ENCODE measurements at regions not wholly inside any gene's neighbourhood (a gene's known extent, or its start where the extent isn't known, plus 50 kb on each side); places are given as distances from the start of the nearest gene placed in this dataset.
"Not testable (repeated sequence)": the region's sequence is repeated elsewhere in the genome, so short reads cannot be mapped to it uniquely, and the experiment has no call there.

DNA sequence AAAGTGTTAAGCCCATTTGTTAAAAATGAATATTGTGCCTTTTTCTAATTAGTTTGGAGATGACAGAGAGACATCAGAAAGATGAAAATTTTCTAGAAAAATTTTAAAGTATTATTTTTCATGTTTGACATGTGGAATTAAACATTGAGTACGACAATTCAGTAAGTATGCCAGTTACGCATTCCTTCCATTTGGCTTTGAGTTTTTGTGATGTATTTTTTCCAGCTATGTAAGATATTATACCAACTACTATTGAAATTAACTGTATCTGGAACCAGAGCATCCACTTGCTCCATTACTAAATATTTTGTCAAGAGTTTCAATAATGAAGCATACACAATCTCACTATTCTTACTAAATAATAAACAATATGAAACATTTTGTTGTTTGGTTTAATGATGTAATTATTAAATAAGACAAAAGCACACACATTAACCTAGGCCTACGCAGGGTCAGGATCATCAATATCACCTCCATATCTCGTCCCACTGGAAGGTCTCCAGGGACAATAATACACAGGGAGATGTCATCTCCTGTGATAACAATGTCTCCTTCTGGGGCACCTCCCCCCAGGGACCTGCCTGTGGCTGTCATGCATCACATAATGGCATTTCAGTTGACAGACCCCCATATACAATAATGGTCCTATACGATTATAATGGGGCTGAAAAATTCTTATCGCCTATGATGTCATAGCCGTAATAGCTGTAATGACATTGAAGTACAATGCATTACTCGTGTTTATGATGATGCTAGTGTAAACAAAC, 274.1 kb downstream of the REEP3 start:
- H3K4me1 Mint-ChIP-seq (ENCODE audit: low read depth in 2 of 2), result peaks cover 0 to 6% of the 10 kb centered on the region in 2 donors
- no peak overlapping the region for H3K27ac Mint-ChIP-seq
- H3K27me3 Mint-ChIP-seq, result peaks cover 25 to 29% of the 10 kb centered on the region in 2 donors
- H3K9me3 Mint-ChIP-seq, result no peaks in the 10 kb centered on the region
- H3K36me3 Mint-ChIP-seq (ENCODE audit: insufficient read depth), result no peaks in the 10 kb centered on the region
- DNase-seq (no peak), ATAC-seq (replicated peaks) (no peak)
- no peak overlapping the region for H3K4me3 Mint-ChIP-seq

DNA sequence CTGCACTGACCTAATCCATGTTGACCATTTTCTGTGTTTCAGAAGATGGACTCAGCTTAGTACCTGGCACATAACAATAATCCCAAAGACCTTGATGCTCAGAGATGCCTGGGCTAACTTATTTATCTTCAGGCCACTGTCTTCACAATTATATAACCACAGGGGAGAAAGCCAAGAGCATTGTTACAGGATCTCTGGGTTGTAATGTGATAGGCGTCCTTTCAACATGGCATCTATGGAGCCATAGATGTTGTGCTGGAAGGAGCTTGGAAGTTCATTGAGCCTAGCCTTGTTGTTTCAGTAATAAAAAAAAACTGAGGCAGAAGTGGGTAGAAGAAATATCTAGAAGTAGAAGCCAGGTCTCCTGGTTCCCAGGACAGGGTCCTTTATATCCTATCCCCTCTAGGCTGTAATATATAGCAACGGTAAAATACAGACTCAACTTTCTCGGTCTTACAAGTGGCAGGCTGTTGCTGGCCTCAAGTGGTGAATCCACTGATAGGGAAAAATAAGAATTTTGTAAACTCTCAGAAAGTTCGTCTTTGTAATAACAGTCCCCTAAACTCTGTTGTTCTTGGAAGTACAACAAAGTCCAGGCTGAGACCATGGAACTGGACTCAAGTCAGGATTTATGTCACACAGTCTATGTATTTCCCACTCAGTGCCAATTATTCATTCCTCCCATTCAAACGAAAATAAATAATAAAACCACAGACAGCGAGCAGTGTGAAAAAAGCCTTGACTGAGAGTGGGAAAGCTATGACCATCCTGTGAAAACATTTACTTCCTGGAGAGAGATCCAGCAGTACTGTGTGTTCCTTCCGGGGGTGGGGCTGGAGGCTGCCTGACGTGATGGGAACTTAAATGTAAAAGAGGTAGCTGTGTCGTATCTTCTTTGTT, 277.6 kb downstream of the REEP3 start:
- peak overlapping the region in 1 of 2 donors; percentile 11 for H3K27ac Mint-ChIP-seq
- peaks cover 32% of the 10 kb centered on the region in 2 donors for H3K27me3 Mint-ChIP-seq
- no peaks in the 10 kb centered on the region for H3K36me3 Mint-ChIP-seq (ENCODE audit: insufficient read depth)
- ATAC-seq (replicated peaks) (no peak), DNase-seq (no peak)
- no peaks in the 10 kb centered on the region for H3K9me3 Mint-ChIP-seq
- peak overlapping the region in 1 of 2 donors; percentile 26 for H3K4me3 Mint-ChIP-seq
- peaks cover 0 to 6% of the 10 kb centered on the region in 2 donors for H3K4me1 Mint-ChIP-seq (ENCODE audit: low read depth in 2 of 2)

DNA sequence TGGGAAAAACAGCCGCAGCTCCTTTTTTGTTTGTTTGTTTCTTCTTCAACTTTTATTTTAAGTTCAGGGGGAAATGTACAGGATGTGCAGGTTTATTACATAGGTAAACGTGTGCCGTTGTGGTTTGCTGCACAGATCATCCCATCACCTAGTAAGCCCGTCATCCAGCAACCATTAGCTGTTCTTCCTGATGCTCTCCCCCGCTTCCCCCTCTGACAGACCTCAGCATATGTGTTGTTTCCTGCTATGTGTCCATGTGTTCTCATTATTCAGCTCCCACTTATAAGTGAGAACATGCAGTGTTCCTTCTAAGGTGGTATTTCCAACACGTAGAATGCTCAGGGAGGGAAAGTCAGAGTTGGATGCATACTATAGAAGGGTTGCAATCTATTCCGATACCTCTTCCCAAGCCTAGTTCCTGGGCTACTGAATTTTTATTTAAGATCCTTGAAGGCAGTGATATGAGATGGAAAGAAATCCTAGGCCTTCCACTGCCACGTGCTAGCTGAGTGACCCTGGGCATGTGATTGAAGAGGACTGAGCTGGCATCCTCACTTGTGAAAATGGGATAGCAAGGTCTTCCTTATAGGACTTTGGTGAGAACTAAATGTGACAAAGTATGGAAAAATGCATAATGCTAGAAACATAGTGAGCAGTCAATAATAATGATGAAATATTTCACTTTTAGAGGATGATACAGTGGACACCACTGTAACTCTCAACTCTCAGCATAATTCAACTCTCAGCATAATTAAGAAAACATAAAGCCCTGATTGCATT, 278.5 kb downstream of the REEP3 start:
- Mint-ChIP-seq H3K4me3 (peak overlapping the region in 1 of 2 donors; percentile 26), H3K9me3 (no peaks in the 10 kb centered on the region), H3K27ac (peak overlapping the region in 1 of 2 donors; percentile 11), H3K36me3 (ENCODE audit: insufficient read depth) (no peaks in the 10 kb centered on the region), H3K4me1 (ENCODE audit: low read depth in 2 of 2) (peaks cover 0 to 6% of the 10 kb centered on the region in 2 donors), H3K27me3 (peaks cover 25 to 32% of the 10 kb centered on the region in 2 donors)
- DNase-seq (no peak), ATAC-seq (replicated peaks) (no peak)

DNA sequence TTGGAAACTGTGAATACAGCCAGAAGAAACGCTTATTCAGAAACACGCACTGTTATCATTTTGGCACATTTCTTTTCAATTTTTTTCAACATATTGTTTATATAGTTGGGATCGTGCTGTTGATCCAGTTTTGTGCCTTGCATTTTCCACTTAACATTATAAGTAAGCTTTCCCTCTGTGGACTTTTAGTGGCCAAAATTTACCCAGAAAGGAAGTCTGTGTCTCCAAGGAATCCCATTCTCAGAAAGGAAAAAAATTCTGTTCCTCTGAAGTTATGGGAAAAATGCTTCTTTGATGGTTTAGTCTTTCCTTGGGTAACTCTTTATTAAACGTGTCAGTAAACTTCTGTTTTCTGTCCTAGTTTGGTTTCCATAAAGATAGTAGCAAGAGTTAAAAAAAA, 280.0 kb downstream of the REEP3 start:
- H3K4me1 Mint-ChIP-seq (ENCODE audit: low read depth in 2 of 2), result peaks cover 0 to 6% of the 10 kb centered on the region in 2 donors
- H3K36me3 Mint-ChIP-seq (ENCODE audit: insufficient read depth), result no peaks in the 10 kb centered on the region
- H3K4me3 Mint-ChIP-seq, result no peak overlapping the region
- no peak for ATAC-seq (replicated peaks)
- DNase-seq, result no peak
- H3K9me3 Mint-ChIP-seq, result peaks cover 0 to 4% of the 10 kb centered on the region in 2 donors
- peaks cover 30 to 32% of the 10 kb centered on the region in 2 donors for H3K27me3 Mint-ChIP-seq
- H3K27ac Mint-ChIP-seq, result no peak overlapping the region

DNA sequence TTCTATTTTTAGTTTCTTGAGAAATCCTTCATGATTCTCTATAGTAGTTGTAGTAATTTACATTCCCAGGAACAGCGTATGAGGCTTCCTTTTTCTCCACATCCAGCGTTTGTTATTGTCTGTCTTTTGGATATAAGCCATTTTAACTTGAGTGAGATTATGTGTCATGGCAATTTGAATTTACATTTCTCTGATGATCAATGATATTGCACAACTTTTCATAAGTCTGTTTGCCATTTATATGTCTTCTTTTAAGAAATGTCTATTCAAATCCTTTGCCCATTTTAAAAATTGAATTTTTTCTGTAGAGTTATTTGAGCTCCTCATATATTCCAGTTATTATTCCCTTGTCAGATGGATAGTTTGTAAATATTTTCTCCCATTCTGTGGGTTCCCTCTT, 285.1 kb downstream of the REEP3 start:
- Mint-ChIP-seq H3K36me3 (ENCODE audit: insufficient read depth) (no peaks in the 10 kb centered on the region), H3K27ac (no peak overlapping the region), H3K27me3 (peaks cover 6 to 20% of the 10 kb centered on the region in 2 donors), H3K9me3 (peaks cover 0 to 5% of the 10 kb centered on the region in 2 donors), H3K4me1 (ENCODE audit: low read depth in 2 of 2) (no peaks in the 10 kb centered on the region), H3K4me3 (no peak overlapping the region)
- ATAC-seq (replicated peaks) (no peak), DNase-seq (no peak)

DNA sequence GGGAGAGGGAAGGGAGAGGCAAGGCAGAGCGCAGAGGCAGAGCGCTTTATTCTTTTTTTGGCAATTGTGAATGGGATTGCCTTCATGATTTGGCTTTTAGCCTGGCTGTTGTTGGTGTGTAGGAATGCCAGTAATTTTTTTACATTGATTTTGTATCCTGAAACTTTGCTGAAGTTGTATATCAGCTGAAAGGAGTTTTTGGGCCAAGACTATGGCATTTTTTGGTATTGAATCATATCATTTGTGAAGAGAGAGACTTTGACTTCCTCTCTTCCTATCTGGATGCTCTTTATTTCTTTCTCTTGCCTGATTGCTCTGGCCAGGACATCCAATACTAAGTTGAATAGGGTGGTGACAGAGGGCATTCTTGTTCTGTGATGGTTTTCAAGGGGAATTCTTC, 291.3 kb downstream of the REEP3 start:
- no peak for ATAC-seq (replicated peaks)
- H3K4me3 Mint-ChIP-seq, result no peak overlapping the region
- H3K27me3 Mint-ChIP-seq, result peaks cover 19 to 21% of the 10 kb centered on the region in 2 donors
- no peaks in the 10 kb centered on the region for H3K36me3 Mint-ChIP-seq (ENCODE audit: insufficient read depth)
- H3K9me3 Mint-ChIP-seq, result no peaks in the 10 kb centered on the region
- no peak for DNase-seq
- H3K27ac Mint-ChIP-seq, result no peak overlapping the region
- no peaks in the 10 kb centered on the region for H3K4me1 Mint-ChIP-seq (ENCODE audit: low read depth in 2 of 2)

DNA sequence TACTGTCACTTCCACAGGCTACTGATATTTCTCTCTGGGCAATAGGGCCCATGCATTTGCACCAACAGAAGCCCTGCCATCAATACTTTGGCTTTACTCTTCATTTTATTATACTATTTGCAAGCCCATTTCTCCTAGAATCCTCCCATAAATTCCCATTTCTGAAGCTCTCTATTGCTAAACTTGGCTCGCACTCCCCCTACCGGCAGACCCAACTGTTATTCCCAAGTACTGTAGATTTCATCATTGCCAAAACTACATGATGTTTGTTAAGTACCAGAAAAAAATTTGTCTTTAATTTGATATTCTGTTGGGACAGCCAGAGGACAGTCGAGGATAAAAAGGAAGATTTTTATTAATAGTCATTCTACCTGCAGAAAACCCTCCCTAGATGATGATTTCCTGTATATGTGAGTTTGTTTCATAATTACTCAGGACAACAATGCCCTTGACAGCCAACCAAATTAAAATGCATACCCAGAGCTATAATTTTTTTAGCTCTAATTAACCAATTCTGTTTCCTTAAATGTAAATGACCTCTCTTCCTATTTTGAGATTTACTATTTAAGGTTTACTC, 298.6 kb downstream of the REEP3 start:
- Mint-ChIP-seq H3K27me3 (peaks cover 48 to 57% of the 10 kb centered on the region in 2 donors), H3K4me3 (no peak overlapping the region), H3K9me3 (no peaks in the 10 kb centered on the region), H3K36me3 (ENCODE audit: insufficient read depth) (no peaks in the 10 kb centered on the region), H3K27ac (no peak overlapping the region), H3K4me1 (ENCODE audit: low read depth in 2 of 2) (no peaks in the 10 kb centered on the region)
- no peak for ATAC-seq (replicated peaks)
- no peak for DNase-seq

DNA sequence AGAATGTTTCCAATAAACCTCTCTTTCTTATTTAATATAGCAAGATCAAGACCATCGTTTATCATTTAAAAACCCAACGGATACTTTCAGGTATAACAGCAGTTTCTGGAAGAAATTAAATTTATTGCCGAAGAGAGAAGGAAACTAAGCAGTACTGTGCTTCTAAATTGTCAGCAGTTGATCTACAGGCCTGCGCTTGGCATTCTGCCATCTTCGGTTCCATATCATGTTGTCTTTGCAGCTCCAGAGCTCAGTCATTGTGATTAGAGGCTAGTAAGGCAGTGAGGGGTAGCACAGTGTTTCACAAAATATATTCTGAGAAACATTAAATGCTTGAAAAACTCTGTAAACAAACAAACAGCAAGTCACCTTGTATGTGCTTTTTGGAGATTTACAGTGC, 301.3 kb downstream of the REEP3 start:
- H3K4me1 Mint-ChIP-seq (ENCODE audit: low read depth in 2 of 2), result no peaks in the 10 kb centered on the region
- DNase-seq (no peak), ATAC-seq (replicated peaks) (no peak)
- H3K27ac Mint-ChIP-seq, result no peak overlapping the region
- H3K36me3 Mint-ChIP-seq (ENCODE audit: insufficient read depth), result no peaks in the 10 kb centered on the region
- H3K9me3 Mint-ChIP-seq, result no peaks in the 10 kb centered on the region
- H3K27me3 Mint-ChIP-seq, result peaks cover 39% of the 10 kb centered on the region in 2 donors
- H3K4me3 Mint-ChIP-seq, result no peak overlapping the region

DNA sequence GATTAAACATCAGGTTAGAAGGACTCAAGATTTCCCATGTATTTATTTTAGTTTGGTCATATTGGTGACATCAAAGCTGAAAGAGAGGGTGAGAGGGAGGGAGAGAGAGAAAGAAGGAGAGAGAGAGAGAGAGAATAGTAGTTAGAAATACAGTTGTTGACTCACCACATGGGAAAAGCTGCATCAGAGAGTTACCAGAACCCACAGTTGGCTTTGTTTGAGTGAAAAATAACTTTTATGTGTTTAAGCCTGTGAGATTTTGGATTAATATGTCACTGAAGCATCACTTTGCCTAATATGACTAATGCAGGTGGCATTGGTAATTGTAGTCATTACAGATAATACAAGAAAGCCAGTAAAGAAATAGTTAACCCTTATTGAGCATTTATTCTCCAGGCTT, 303.9 kb downstream of the REEP3 start:
- Mint-ChIP-seq H3K27ac (no peak overlapping the region), H3K4me3 (no peak overlapping the region), H3K9me3 (no peaks in the 10 kb centered on the region), H3K36me3 (ENCODE audit: insufficient read depth) (no peaks in the 10 kb centered on the region), H3K4me1 (ENCODE audit: low read depth in 2 of 2) (no peaks in the 10 kb centered on the region), H3K27me3 (peaks cover 25 to 37% of the 10 kb centered on the region in 2 donors)
- no peak for ATAC-seq (replicated peaks)
- no peak for DNase-seq

DNA sequence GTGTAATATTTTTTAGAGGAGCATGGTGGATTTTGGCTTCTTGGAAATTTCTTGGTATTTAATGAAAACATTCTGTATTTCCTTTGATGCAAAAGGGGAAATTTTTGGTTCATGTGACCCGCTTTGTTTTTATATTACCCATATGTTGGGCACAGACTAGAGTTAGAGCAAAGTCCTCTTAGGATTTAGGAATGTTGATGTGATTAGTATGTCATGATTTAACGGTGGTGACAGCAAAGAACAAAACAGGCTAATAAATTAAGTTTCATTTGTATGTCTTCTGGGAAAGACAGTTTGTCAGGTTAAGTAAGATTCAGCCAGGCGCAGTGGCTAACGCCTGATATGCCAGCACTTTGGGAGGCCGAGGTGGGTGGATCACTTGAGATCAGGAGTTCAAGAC, 304.6 kb downstream of the REEP3 start:
- Mint-ChIP-seq H3K4me3 (no peak overlapping the region), H3K4me1 (ENCODE audit: low read depth in 2 of 2) (no peaks in the 10 kb centered on the region), H3K9me3 (no peaks in the 10 kb centered on the region), H3K27ac (no peak overlapping the region), H3K36me3 (ENCODE audit: insufficient read depth) (no peaks in the 10 kb centered on the region), H3K27me3 (peaks cover 25 to 37% of the 10 kb centered on the region in 2 donors)
- no peak for DNase-seq
- ATAC-seq (replicated peaks), result no peak

DNA sequence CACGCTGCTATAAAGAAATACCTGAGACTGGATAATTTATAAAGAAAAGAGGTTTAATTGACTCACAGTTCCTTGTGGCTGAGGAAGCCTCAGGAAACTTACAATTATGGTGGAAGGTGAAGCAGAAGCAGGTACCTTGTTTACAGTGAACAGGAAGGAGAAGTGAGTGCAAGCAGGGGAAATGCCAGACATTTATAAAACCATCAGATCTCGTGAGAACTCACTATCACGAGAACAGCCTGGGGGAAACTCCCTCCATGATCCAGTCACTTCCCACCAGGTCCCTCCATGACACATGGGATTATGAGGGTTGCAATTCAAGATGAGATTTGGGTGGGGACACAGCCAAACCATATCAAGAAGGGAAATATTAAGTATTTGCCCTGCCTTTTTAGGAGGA, 305.8 kb downstream of the REEP3 start:
- H3K27me3 Mint-ChIP-seq, result peaks cover 18 to 30% of the 10 kb centered on the region in 2 donors
- DNase-seq; H3K9me3 Mint-ChIP-seq; H3K4me3 Mint-ChIP-seq; H3K27ac Mint-ChIP-seq; ATAC-seq (replicated peaks); H3K4me1 Mint-ChIP-seq (ENCODE audit: low read depth in 2 of 2); H3K36me3 Mint-ChIP-seq (ENCODE audit: insufficient read depth): not testable (repeated sequence)

DNA sequence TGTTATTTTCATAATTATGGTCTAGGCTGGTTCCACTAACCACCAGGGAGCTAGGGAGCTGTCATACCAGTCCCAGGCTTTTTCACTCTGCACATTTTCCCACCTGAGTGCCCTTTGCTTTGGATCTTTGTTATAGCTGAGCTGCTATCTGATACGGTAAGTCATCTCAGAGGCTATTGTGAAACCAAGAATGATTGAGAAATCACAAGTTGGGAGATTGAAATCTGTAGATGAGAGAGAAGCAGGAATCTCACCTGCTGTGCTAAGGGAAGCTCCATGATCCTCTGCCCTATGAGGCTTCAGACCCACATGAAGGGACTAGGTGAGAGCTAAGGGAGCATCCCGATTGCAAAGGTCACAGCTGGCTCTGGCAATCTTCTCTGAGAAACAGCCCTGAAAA, 307.8 kb downstream of the REEP3 start:
- DNase-seq (no peak), ATAC-seq (replicated peaks) (no peak)
- Mint-ChIP-seq H3K27ac (no peak overlapping the region), H3K36me3 (ENCODE audit: insufficient read depth) (no peaks in the 10 kb centered on the region), H3K4me3 (no peak overlapping the region), H3K9me3 (no peaks in the 10 kb centered on the region), H3K27me3 (peaks cover 9 to 13% of the 10 kb centered on the region in 2 donors), H3K4me1 (ENCODE audit: low read depth in 2 of 2) (no peaks in the 10 kb centered on the region)

DNA sequence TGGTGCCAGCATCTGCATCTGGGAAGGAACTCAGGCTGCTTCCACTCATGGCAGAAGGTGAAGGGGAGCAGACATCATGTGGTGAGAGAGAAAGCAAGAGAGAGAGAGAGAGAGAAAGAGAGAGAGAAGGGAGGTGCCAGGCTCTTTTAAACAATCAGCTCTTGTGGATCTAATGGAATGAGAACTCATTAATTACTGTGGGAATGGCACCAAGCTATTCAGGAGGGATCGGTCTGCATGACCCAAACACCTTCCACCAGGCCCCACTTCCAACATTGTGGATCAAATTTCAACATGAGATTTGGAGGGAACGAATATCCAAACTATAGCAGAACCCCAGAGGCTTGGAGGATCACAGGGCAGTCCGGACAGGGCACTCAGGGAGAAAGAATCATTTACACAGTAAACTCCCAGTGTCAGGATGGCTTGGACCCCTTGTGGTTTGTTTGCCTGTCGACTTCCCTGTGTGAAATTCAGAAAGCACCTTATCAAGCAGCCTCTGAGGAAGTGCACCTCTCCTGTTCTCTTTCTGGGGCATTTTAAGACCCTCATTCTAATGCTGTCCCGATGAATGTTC, 308.5 kb downstream of the REEP3 start:
- no peak for ATAC-seq (replicated peaks)
- no peak for DNase-seq
- Mint-ChIP-seq H3K4me3 (no peak overlapping the region), H3K27ac (no peak overlapping the region), H3K9me3 (no peaks in the 10 kb centered on the region), H3K27me3 (peaks cover 9 to 11% of the 10 kb centered on the region in 2 donors), H3K36me3 (ENCODE audit: insufficient read depth) (no peaks in the 10 kb centered on the region), H3K4me1 (ENCODE audit: low read depth in 2 of 2) (no peaks in the 10 kb centered on the region)

All from effector memory CD8-positive, alpha-beta T cell (primary cell).